GM23338 (cell line): ENCODE measurements at regions not wholly inside any gene's neighbourhood (a gene's known extent, or its start where the extent isn't known, plus 50 kb on each side); places are given as distances from the start of the nearest gene placed in this dataset.

ENCODE experiments used
- ATAC-seq: fragments of 200-7000 bp; cut with Tn5 transposase; 3 replicates; pipeline ENCODE4 v1.9.1; 2020
- DNase-seq: peaks from one replicate; pipeline ENCODE4 v3.0.0-alpha.2; 2015; ENCODE audit warnings: low spot score
- H2AFZ ChIP-seq: fragments of 200-600 bp; sonication (generic); 2 replicates; pipeline ENCODE4 v1.8.0; 2016; ENCODE audit warnings: antibody characterized with exemption, mild to moderate bottlenecking, moderate library complexity
- H3F3A ChIP-seq: fragments of 200-600 bp; sonication (generic); replicated peaks from 2 replicates; pipeline ENCODE4 v1.8.0; 2017; ENCODE audit warnings: antibody characterized with exemption, mixed run types, low read depth
- H3K27ac ChIP-seq: fragments of 200-600 bp; sonication (generic); 2 replicates; pipeline ENCODE4 v1.6.1; 2016; ENCODE audit warnings: low read depth
- H3K27me3 ChIP-seq: fragments of 200-600 bp; sonication (generic); 2 replicates; pipeline ENCODE4 v1.8.0; 2016; ENCODE audit warnings: mild to moderate bottlenecking, mixed run types, moderate library complexity; ENCODE audit not compliant: insufficient read depth
- H3K36me3 ChIP-seq: fragments of 200-600 bp; sonication (generic); 2 replicates; pipeline ENCODE4 v1.8.0; 2016; ENCODE audit warnings: mild to moderate bottlenecking; ENCODE audit not compliant: insufficient read depth
- H3K4me1 ChIP-seq: fragments of 200-600 bp; sonication (generic); 2 replicates; pipeline ENCODE4 v1.8.0; 2016; ENCODE audit warnings: mild to moderate bottlenecking, moderate library complexity; ENCODE audit not compliant: insufficient read depth
- H3K4me2 ChIP-seq: fragments of 200-600 bp; sonication (generic); 2 replicates; pipeline ENCODE4 v1.7.1; 2017; ENCODE audit warnings: mixed run types
- H3K4me3 ChIP-seq: fragments of 200-600 bp; sonication (generic); 2 replicates; pipeline ENCODE4 v1.6.1; 2016; ENCODE audit warnings: mixed run types
- H3K79me2 ChIP-seq: fragments of 200-600 bp; sonication (generic); replicated peaks from 2 replicates; pipeline ENCODE4 v1.8.0; 2017; ENCODE audit warnings: mild to moderate bottlenecking; ENCODE audit not compliant: insufficient read depth
- H3K9me2 ChIP-seq: fragments of 200-600 bp; sonication (generic); 2 replicates; pipeline ENCODE4 v1.8.0; 2017; ENCODE audit not compliant: insufficient read depth
- H4K20me1 ChIP-seq: fragments of 200-600 bp; sonication (generic); replicated peaks from 2 replicates; pipeline ENCODE4 v1.8.0; 2017; ENCODE audit warnings: mild to moderate bottlenecking; ENCODE audit not compliant: insufficient read depth
- H3K27ac Mint-ChIP-seq: 2 replicates; pipeline ENCODE4 v1.8.0; 2020; ENCODE audit warnings: inconsistent platforms, mild to moderate bottlenecking, moderate library complexity, mixed read lengths
- H3K27me3 Mint-ChIP-seq: 3 replicates; pipeline ENCODE4 v1.8.0; 2022; ENCODE audit warnings: low read depth, mild to moderate bottlenecking, moderate library complexity, mixed read lengths, inconsistent platforms; ENCODE audit not compliant: insufficient read depth, poor library complexity
- H3K36me3 Mint-ChIP-seq: 3 replicates; pipeline ENCODE4 v1.8.0; 2021; ENCODE audit warnings: low read depth, mild to moderate bottlenecking, inconsistent platforms, moderate library complexity, mixed read lengths
- H3K4me1 Mint-ChIP-seq: 3 replicates; pipeline ENCODE4 v1.8.0; 2020; ENCODE audit warnings: mild to moderate bottlenecking, inconsistent platforms, mixed read lengths
- H3K4me3 Mint-ChIP-seq: 3 replicates; pipeline ENCODE4 v1.8.0; 2021; ENCODE audit warnings: moderate library complexity, mild to moderate bottlenecking, inconsistent platforms, mixed read lengths
- H3K9me3 Mint-ChIP-seq: 3 replicates; pipeline ENCODE4 v1.8.0; 2020; ENCODE audit warnings: moderate library complexity, mild to moderate bottlenecking, inconsistent platforms, mixed read lengths
- CREB1 ChIP-seq: fragments of 250-450 bp; sonication (Bioruptor Pico); IDR thresholded peaks from 2 replicates; pipeline ENCODE4 v1.5.0; 2020; ENCODE audit warnings: low read depth, mild to moderate bottlenecking, moderate library complexity
- EZH2 ChIP-seq: fragments of 200-600 bp; sonication (generic); IDR thresholded peaks from one replicate; pipeline ENCODE4 v1.8.0; 2017; ENCODE audit warnings: antibody characterized with exemption, mild to moderate bottlenecking, low read depth; ENCODE audit not compliant: unreplicated experiment
- EZH2phosphoT487 ChIP-seq: fragments of 200-600 bp; sonication (generic); IDR thresholded peaks from one replicate; pipeline ENCODE4 v1.8.1; 2018; ENCODE audit warnings: antibody characterized with exemption; ENCODE audit not compliant: unreplicated experiment
- JUNB ChIP-seq: IDR thresholded peaks from one replicate; pipeline ENCODE4 v1.6.1; 2016; ENCODE audit warnings: antibody characterized with exemption; ENCODE audit not compliant: unreplicated experiment
- NANOG ChIP-seq: IDR thresholded peaks from 2 replicates; pipeline ENCODE4 v1.6.1; 2016; ENCODE audit warnings: antibody characterized with exemption, borderline replicate concordance
- POLR2AphosphoS5 ChIP-seq: IDR thresholded peaks from 2 replicates; pipeline ENCODE4 v1.6.1; 2016; ENCODE audit warnings: antibody characterized with exemption, low read depth
- STAT1 ChIP-seq: IDR thresholded peaks from one replicate; pipeline ENCODE4 v1.6.1; 2016; ENCODE audit warnings: antibody characterized with exemption; ENCODE audit not compliant: unreplicated experiment
- ZNF114 ChIP-seq: fragments of 250-450 bp; sonication (Bioruptor Pico); IDR thresholded peaks from 2 replicates; pipeline ENCODE4 v1.5.0; 2020; ENCODE audit warnings: mild to moderate bottlenecking, moderate library complexity
- ZNF462 ChIP-seq: fragments of 250-450 bp; sonication (Bioruptor Pico); IDR thresholded peaks from 2 replicates; pipeline ENCODE4 v1.5.0; 2020; ENCODE audit warnings: mild to moderate bottlenecking, moderate library complexity
- TF ChIP-seq, protein P1 (sequence below): IDR thresholded peaks from one replicate; pipeline ENCODE4 v1.6.1; 2018; ENCODE audit warnings: antibody characterized with exemption; ENCODE audit not compliant: unreplicated experiment
- TF ChIP-seq, protein P2 (sequence below), 2 experiments: fragments of 200-600 bp in 1 of 2; sonication (generic) in 1 of 2; conservative IDR thresholded peaks; 2 replicates each; pipeline versions ENCODE4 v1.5.1 to v1.6.1; 2016 to 2017; ENCODE audit warnings: antibody characterized with exemption in 2 of 2, low read depth in 2 of 2, mild to moderate bottlenecking in 2 of 2, moderate library complexity in 1 of 2

- TF ChIP-seq, protein P1, sequence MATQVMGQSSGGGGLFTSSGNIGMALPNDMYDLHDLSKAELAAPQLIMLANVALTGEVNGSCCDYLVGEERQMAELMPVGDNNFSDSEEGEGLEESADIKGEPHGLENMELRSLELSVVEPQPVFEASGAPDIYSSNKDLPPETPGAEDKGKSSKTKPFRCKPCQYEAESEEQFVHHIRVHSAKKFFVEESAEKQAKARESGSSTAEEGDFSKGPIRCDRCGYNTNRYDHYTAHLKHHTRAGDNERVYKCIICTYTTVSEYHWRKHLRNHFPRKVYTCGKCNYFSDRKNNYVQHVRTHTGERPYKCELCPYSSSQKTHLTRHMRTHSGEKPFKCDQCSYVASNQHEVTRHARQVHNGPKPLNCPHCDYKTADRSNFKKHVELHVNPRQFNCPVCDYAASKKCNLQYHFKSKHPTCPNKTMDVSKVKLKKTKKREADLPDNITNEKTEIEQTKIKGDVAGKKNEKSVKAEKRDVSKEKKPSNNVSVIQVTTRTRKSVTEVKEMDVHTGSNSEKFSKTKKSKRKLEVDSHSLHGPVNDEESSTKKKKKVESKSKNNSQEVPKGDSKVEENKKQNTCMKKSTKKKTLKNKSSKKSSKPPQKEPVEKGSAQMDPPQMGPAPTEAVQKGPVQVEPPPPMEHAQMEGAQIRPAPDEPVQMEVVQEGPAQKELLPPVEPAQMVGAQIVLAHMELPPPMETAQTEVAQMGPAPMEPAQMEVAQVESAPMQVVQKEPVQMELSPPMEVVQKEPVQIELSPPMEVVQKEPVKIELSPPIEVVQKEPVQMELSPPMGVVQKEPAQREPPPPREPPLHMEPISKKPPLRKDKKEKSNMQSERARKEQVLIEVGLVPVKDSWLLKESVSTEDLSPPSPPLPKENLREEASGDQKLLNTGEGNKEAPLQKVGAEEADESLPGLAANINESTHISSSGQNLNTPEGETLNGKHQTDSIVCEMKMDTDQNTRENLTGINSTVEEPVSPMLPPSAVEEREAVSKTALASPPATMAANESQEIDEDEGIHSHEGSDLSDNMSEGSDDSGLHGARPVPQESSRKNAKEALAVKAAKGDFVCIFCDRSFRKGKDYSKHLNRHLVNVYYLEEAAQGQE: no peak
- no peak for TF ChIP-seq JUNB
- TF ChIP-seq, protein P2, sequence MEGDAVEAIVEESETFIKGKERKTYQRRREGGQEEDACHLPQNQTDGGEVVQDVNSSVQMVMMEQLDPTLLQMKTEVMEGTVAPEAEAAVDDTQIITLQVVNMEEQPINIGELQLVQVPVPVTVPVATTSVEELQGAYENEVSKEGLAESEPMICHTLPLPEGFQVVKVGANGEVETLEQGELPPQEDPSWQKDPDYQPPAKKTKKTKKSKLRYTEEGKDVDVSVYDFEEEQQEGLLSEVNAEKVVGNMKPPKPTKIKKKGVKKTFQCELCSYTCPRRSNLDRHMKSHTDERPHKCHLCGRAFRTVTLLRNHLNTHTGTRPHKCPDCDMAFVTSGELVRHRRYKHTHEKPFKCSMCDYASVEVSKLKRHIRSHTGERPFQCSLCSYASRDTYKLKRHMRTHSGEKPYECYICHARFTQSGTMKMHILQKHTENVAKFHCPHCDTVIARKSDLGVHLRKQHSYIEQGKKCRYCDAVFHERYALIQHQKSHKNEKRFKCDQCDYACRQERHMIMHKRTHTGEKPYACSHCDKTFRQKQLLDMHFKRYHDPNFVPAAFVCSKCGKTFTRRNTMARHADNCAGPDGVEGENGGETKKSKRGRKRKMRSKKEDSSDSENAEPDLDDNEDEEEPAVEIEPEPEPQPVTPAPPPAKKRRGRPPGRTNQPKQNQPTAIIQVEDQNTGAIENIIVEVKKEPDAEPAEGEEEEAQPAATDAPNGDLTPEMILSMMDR (conservative IDR thresholded peaks at IDR 0.05; ENCODE audit: low read depth in 2 of 2): no peak
Observed at GRCh38 chr9:115930472-115930871, 223.1 kb upstream of the PAPPA start (continued).

DNA sequence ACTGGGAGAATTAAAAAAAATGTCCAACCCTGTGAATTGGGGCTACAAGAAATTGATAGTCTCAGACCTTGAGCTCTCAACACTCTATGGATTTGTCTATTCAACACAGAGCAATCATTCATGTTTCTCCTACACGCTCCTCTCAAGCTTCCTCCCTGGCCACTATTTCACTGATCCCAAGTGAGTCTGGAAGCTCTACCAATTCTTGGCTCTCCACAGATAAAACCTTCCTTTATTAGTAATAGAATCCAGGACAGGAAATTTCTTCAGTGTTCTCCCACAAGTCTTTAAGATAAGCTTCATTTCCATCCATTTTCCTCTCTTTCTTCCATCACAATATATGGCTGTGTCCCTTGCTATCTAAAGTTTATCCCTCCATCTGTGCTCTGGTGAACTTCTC lies 215.1 kb upstream of the PAPPA start:
- Histone ChIP-seq H3F3A (no peaks in the 10 kb centered on the region), H4K20me1 (no peaks in the 10 kb centered on the region), H3K27me3 (no peaks in the 10 kb centered on the region), H3K36me3 (no peaks in the 10 kb centered on the region), H3K27ac (no peak overlapping the region), H2AFZ (no peak overlapping the region), H3K4me1 (no peaks in the 10 kb centered on the region), H3K4me3 (no peak overlapping the region), H3K4me2 (no peak overlapping the region), H3K9me2 (no peaks in the 10 kb centered on the region), H3K79me2 (no peaks in the 10 kb centered on the region)
- no peak for ATAC-seq
- H3K4me3 Mint-ChIP-seq: no peak overlapping the region
- H3K27ac Mint-ChIP-seq: no peak overlapping the region
- no peaks in the 10 kb centered on the region for H3K4me1 Mint-ChIP-seq
- no peaks in the 10 kb centered on the region for H3K36me3 Mint-ChIP-seq
- no peak for DNase-seq
- no peaks in the 10 kb centered on the region for H3K9me3 Mint-ChIP-seq
- no peaks in the 10 kb centered on the region for H3K27me3 Mint-ChIP-seq
- TF ChIP-seq, protein P1: no peak
- TF ChIP-seq ZNF462 (CRISPR knock-in tag): no peak
- TF ChIP-seq NANOG: no peak
- TF ChIP-seq EZH2: no peak
- TF ChIP-seq JUNB: no peak
- no peak for TF ChIP-seq CREB1
- no peak for TF ChIP-seq POLR2AphosphoS5
- TF ChIP-seq EZH2phosphoT487: no peak
- TF ChIP-seq ZNF114 (CRISPR knock-in tag): no peak
- no peak for TF ChIP-seq STAT1
